T-helper 9 cell (primary cell): ENCODE measurements at regions not wholly inside any gene's neighbourhood (a gene's known extent, or its start where the extent isn't known, plus 50 kb on each side); places are given as distances from the start of the nearest gene placed in this dataset.
"Not testable (repeated sequence)": the region's sequence is repeated elsewhere in the genome, so short reads cannot be mapped to it uniquely, and the experiment has no call there.

Source experiments
- DNase-seq: peaks from one replicate; pipeline ENCODE4 v3.0.0-alpha.2; 2020

GRCh38 chr3:110567029-110567428 is 504.6 kb upstream of the NECTIN3 start:
- no peak for DNase-seq

- DNase-seq: no peak
Measured at GRCh38 chr3:110568246-110568645, 503.4 kb upstream of the NECTIN3 start.

GRCh38 chr3:110569073-110569472 is 502.5 kb upstream of the NECTIN3 start:
- DNase-seq: no peak

GRCh38 chr3:110575702-110576101 is 495.9 kb upstream of the NECTIN3 start:
- no peak for DNase-seq

GRCh38 chr3:110576960-110577359 is 494.7 kb upstream of the NECTIN3 start:
- no peak for DNase-seq

GRCh38 chr3:110577854-110578253 is 493.8 kb upstream of the NECTIN3 start:
- DNase-seq: no peak

- DNase-seq: no peak
Measured at GRCh38 chr3:110579840-110580550, 491.6 kb upstream of the NECTIN3 start.

GRCh38 chr3:110583373-110583935 is 488.2 kb upstream of the NECTIN3 start:
- no peak for DNase-seq

GRCh38 chr3:110588906-110589305 is 482.7 kb upstream of the NECTIN3 start:
- DNase-seq: no peak

GRCh38 chr3:110589341-110589740 is 482.3 kb upstream of the NECTIN3 start:
- no peak for DNase-seq

GRCh38 chr3:110593749-110594148 is 477.9 kb upstream of the NECTIN3 start:
- no peak for DNase-seq

GRCh38 chr3:110598847-110599490 is 472.6 kb upstream of the NECTIN3 start:
- DNase-seq: no peak

- DNase-seq: no peak
Measured at GRCh38 chr3:110608566-110608965, 463.1 kb upstream of the NECTIN3 start.

- no peak for DNase-seq
Measured at GRCh38 chr3:110612045-110612444, 459.6 kb upstream of the NECTIN3 start.

GRCh38 chr3:110614186-110614585 is 457.4 kb upstream of the NECTIN3 start:
- no peak for DNase-seq

GRCh38 chr3:110615454-110615853 is 456.2 kb upstream of the NECTIN3 start:
- no peak for DNase-seq

- DNase-seq: no peak
Measured at GRCh38 chr3:110618512-110619226, 452.9 kb upstream of the NECTIN3 start.

GRCh38 chr3:110620118-110620517 is 451.5 kb upstream of the NECTIN3 start:
- DNase-seq: no peak

- DNase-seq: no peak
Measured at GRCh38 chr3:110623571-110623970, 448.0 kb upstream of the NECTIN3 start.

GRCh38 chr3:110624576-110624975 is 447.0 kb upstream of the NECTIN3 start:
- no peak for DNase-seq

- DNase-seq: no peak
Measured at GRCh38 chr3:110625201-110625747, 446.3 kb upstream of the NECTIN3 start.

GRCh38 chr3:110626652-110627111 is 444.9 kb upstream of the NECTIN3 start:
- DNase-seq: not testable (repeated sequence)

GRCh38 chr3:110628650-110629301 is 442.8 kb upstream of the NECTIN3 start:
- DNase-seq: no peak
